Panc1 (cell line): ENCODE measurements at regions not wholly inside any gene's neighbourhood (a gene's known extent, or its start where the extent isn't known, plus 50 kb on each side); places are given as distances from the start of the nearest gene placed in this dataset.

Experiments used
- ATAC-seq: fragments of 200-7000 bp; cut with Tn5 transposase; 2 replicates; pipeline ENCODE4 v1.9.1; 2020; ENCODE audit warnings: mild to moderate bottlenecking, moderate library complexity
- BruUV-seq: library from RNA; stranded (reverse); fragments of 400-500 nt; replicated peaks from 2 replicates; lab custom pipeline; 2021; lab: Mats Ljungman, UMichigan
- CTCF ChIA-PET: fragments of 300-600 bp; sonication (Branson Sonifier 250); formaldehyde crosslinking; loops from one replicate; lab custom pipeline; 2022; ENCODE audit warnings: antibody characterized with exemption; lab: Charles Lee
- POLR2A ChIA-PET: fragments of 300-600 bp; sonication (Branson Sonifier 250); formaldehyde crosslinking; loops from one replicate; lab custom pipeline; 2022; ENCODE audit warnings: antibody characterized with exemption; lab: Charles Lee
- DNase-seq: peaks from one replicate; pipeline ENCODE4 v3.0.0-alpha.2; 2010; ENCODE audit warnings: low read depth, low spot score
- H3K27ac ChIP-seq: 2 replicates; pipeline ENCODE4 v1.5.1; 2011; ENCODE audit warnings: mild to moderate bottlenecking, low read length, inconsistent platforms
- H3K27me3 ChIP-seq: fragments of 200-500 bp; sonication (Bioruptor generic); 2 replicates; pipeline ENCODE4 v1.6.0; 2014; ENCODE audit warnings: low read length, inconsistent platforms; ENCODE audit not compliant: control insufficient read depth, insufficient read depth
- H3K36me3 ChIP-seq: fragments of 200-500 bp; sonication (Bioruptor generic); 2 replicates; pipeline ENCODE4 v1.5.1; 2014; ENCODE audit warnings: inconsistent platforms, mild to moderate bottlenecking, low read length, moderate library complexity; ENCODE audit not compliant: control insufficient read depth, insufficient read depth
- H3K4me1 ChIP-seq: 2 replicates; pipeline ENCODE4 v1.5.1; 2011; ENCODE audit warnings: inconsistent platforms, mild to moderate bottlenecking, low read length, moderate library complexity; ENCODE audit not compliant: control insufficient read depth, insufficient read depth
- H3K4me3 ChIP-seq, 2 experiments: 2 replicates each; pipeline ENCODE4 v1.5.1; 2011 to 2012; ENCODE audit warnings: low read depth in 2 of 2, low read length in 2 of 2, mild to moderate bottlenecking in 2 of 2, inconsistent platforms in 1 of 2, moderate library complexity in 1 of 2
- H3K9me3 ChIP-seq: fragments of 200-500 bp; sonication (Bioruptor generic); 2 replicates; pipeline ENCODE4 v1.5.1; 2014; ENCODE audit warnings: low read depth, mild to moderate bottlenecking, inconsistent platforms, low read length, moderate library complexity; ENCODE audit not compliant: control insufficient read depth, insufficient read depth
- POLR2AphosphoS5 ChIP-seq: IDR thresholded peaks from 2 replicates; pipeline ENCODE4 v1.6.1; 2012; ENCODE audit warnings: mild to moderate bottlenecking, low read depth, low read length, moderate library complexity
- SIN3A ChIP-seq: IDR thresholded peaks from 2 replicates; pipeline ENCODE4 v1.6.1; 2012; ENCODE audit warnings: low read depth, mild to moderate bottlenecking, low read length, moderate library complexity, borderline replicate concordance; ENCODE audit not compliant: insufficient read depth
- TCF7L2 ChIP-seq: IDR thresholded peaks from 2 replicates; pipeline ENCODE4 v1.6.1; 2011; ENCODE audit warnings: mild to moderate bottlenecking, low read depth, low read length, inconsistent platforms
- in situ Hi-C: cut with HindIII; loops from 2 replicates; pipeline ENCODE4 v1.10.0; 2016; ENCODE audit warnings: low sequenced_read_pairs, low pct_unique_long_range_greater_than_20kb
- intact Hi-C: fragments of 100-400 bp; cut with micrococcal nuclease; formaldehyde crosslinking; loops from one replicate; pipeline ENCODE4 v1.10.0; 2022; ENCODE audit not compliant: unreplicated experiment
- TF ChIP-seq, protein P1 (sequence below): fragments of 450-650 bp; IDR thresholded peaks from 2 replicates; pipeline ENCODE4 v1.5.1; 2017; ENCODE audit warnings: mild to moderate bottlenecking
- TF ChIP-seq, protein P2 (sequence below), 2 experiments: IDR thresholded peaks; 2 replicates each; pipeline ENCODE4 v1.6.1; 2011 to 2012; ENCODE audit warnings: low read depth in 2 of 2, control low read depth in 1 of 2, low read length in 1 of 2, mild to moderate bottlenecking in 1 of 2, moderate library complexity in 1 of 2; ENCODE audit not compliant: insufficient read depth in 1 of 2

DNA sequence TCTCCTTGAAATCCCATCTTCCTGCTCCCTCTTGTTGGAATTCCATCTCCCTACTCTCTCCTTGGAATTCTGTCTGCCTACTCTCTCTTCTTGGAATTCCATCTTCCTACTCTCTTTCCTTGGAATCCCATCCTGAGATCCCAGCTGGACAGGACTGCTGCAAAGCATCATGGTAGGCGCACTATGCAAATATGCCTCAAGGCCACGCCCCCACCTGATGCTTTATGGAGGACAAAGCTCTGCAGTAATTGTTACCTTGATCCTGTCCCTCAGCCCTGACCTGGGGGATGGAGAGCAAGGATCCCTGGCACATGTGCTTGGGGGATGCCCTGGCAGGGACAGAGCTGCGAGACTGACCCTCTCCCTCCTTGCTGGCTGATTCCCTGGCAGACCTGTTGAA lies 185.6 kb downstream of the TBX5 start:
- TF ChIP-seq POLR2AphosphoS5 (no peak), SIN3A (no peak)
- TF ChIP-seq, protein P1, sequence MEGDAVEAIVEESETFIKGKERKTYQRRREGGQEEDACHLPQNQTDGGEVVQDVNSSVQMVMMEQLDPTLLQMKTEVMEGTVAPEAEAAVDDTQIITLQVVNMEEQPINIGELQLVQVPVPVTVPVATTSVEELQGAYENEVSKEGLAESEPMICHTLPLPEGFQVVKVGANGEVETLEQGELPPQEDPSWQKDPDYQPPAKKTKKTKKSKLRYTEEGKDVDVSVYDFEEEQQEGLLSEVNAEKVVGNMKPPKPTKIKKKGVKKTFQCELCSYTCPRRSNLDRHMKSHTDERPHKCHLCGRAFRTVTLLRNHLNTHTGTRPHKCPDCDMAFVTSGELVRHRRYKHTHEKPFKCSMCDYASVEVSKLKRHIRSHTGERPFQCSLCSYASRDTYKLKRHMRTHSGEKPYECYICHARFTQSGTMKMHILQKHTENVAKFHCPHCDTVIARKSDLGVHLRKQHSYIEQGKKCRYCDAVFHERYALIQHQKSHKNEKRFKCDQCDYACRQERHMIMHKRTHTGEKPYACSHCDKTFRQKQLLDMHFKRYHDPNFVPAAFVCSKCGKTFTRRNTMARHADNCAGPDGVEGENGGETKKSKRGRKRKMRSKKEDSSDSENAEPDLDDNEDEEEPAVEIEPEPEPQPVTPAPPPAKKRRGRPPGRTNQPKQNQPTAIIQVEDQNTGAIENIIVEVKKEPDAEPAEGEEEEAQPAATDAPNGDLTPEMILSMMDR, result no peak
- intact Hi-C loops, result no loop called here
- Histone ChIP-seq H3K36me3 (no peaks in the 10 kb centered on the region), H3K27ac (no peak overlapping the region), H3K4me3 (no peak overlapping the region), H3K27me3 (peaks cover 7% of the 10 kb centered on the region; the same call in 1 of the 2 replicates), H3K4me1 (no peaks in the 10 kb centered on the region), H3K9me3 (no peaks in the 10 kb centered on the region)
- DNase-seq (no peak), ATAC-seq (no peak)
- no TSS peak for BruUV-seq
- in situ Hi-C loops, result no loop called here
- ChIA-PET POLR2A (no interaction called here), CTCF (no interaction called here)

DNA sequence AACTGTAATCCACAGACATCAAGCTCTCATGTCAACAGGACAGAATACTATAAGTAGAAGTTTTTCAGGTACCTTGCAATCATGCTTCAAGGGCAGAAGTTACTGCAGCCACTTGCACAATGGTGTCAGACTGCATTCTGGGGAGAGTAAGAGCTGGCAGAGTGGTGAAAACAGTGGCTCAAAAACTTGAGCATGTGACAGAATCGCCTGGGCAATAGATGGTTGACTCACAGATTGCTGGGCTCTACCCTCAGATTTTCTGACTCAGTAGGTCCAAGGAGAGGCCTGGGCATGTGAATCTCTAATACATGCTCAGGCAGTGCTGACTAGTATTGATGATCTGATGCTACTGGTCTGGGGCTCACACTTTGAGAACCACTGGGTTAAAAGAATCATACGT lies 187.8 kb downstream of the TBX5 start:
- Histone ChIP-seq H3K27ac (no peak overlapping the region), H3K4me1 (no peaks in the 10 kb centered on the region), H3K27me3 (peaks cover 3% of the 10 kb centered on the region; the same call in 1 of the 2 replicates), H3K4me3 (no peak overlapping the region), H3K36me3 (no peaks in the 10 kb centered on the region), H3K9me3 (no peaks in the 10 kb centered on the region)
- ChIA-PET POLR2A (no interaction called here), CTCF (no interaction called here)
- DNase-seq, result no peak
- no TSS peak for BruUV-seq
- in situ Hi-C loops (no loop called here), intact Hi-C loops (no loop called here)
- no peak for ATAC-seq
- TF ChIP-seq, protein P2, sequence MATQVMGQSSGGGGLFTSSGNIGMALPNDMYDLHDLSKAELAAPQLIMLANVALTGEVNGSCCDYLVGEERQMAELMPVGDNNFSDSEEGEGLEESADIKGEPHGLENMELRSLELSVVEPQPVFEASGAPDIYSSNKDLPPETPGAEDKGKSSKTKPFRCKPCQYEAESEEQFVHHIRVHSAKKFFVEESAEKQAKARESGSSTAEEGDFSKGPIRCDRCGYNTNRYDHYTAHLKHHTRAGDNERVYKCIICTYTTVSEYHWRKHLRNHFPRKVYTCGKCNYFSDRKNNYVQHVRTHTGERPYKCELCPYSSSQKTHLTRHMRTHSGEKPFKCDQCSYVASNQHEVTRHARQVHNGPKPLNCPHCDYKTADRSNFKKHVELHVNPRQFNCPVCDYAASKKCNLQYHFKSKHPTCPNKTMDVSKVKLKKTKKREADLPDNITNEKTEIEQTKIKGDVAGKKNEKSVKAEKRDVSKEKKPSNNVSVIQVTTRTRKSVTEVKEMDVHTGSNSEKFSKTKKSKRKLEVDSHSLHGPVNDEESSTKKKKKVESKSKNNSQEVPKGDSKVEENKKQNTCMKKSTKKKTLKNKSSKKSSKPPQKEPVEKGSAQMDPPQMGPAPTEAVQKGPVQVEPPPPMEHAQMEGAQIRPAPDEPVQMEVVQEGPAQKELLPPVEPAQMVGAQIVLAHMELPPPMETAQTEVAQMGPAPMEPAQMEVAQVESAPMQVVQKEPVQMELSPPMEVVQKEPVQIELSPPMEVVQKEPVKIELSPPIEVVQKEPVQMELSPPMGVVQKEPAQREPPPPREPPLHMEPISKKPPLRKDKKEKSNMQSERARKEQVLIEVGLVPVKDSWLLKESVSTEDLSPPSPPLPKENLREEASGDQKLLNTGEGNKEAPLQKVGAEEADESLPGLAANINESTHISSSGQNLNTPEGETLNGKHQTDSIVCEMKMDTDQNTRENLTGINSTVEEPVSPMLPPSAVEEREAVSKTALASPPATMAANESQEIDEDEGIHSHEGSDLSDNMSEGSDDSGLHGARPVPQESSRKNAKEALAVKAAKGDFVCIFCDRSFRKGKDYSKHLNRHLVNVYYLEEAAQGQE (IDR thresholded peaks at IDR 0.05; ENCODE audit: insufficient read depth in 1 of 2, low read depth in 2 of 2, low read length in 1 of 2), result no peak
- TF ChIP-seq, protein P1, result no peak
- no peak for TF ChIP-seq POLR2AphosphoS5
- TF ChIP-seq TCF7L2, result no peak
- no peak for TF ChIP-seq SIN3A

DNA sequence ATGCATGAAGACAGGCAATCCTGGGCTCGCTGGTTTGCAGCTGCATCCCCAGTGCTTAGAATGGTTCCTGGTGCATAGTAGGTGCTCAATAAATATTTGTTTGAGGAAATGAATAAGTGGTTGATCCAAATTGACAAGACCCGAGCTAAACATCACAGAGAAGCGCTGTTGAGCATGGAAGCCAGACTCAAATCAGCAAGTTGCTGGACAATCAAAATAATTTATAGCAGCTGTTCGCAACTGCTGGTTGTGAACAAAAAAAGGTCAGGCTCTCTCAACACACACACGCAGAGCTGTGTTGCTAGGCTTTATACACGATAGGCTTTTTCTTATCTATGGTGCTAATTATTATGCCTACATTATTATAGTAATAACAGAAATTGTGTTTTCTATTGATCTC lies 190.2 kb downstream of the TBX5 start:
- intact Hi-C loops (no loop called here), in situ Hi-C loops (no loop called here)
- Histone ChIP-seq H3K4me3 (no peak overlapping the region), H3K9me3 (no peaks in the 10 kb centered on the region), H3K27ac (no peak overlapping the region), H3K27me3 (no peaks in the 10 kb centered on the region), H3K36me3 (no peaks in the 10 kb centered on the region), H3K4me1 (no peaks in the 10 kb centered on the region)
- ChIA-PET POLR2A (no interaction called here), CTCF (no interaction called here)
- no TSS peak for BruUV-seq
- no peak for ATAC-seq
- no peak for DNase-seq
- no peak for TF ChIP-seq SIN3A
- no peak for TF ChIP-seq TCF7L2
- TF ChIP-seq, protein P2 (IDR thresholded peaks at IDR 0.05; ENCODE audit: insufficient read depth in 1 of 2, low read depth in 2 of 2, low read length in 1 of 2), result no peak
- TF ChIP-seq, protein P1, result no peak
- no peak for TF ChIP-seq POLR2AphosphoS5
